NCI-H1105 treated with DMSO at 0.1 percent for 48 hours (cell line): ENCODE measurements at regions not wholly inside any gene's neighbourhood (a gene's known extent, or its start where the extent isn't known, plus 50 kb on each side); places are given as distances from the start of the nearest gene placed in this dataset.
"Not testable (repeated sequence)": the region's sequence is repeated elsewhere in the genome, so short reads cannot be mapped to it uniquely, and the experiment has no call there.

Experiments
- DNase-seq: peaks from one replicate; lab custom pipeline; 2025; lab: John Stamatoyannopoulos, UW

DNA sequence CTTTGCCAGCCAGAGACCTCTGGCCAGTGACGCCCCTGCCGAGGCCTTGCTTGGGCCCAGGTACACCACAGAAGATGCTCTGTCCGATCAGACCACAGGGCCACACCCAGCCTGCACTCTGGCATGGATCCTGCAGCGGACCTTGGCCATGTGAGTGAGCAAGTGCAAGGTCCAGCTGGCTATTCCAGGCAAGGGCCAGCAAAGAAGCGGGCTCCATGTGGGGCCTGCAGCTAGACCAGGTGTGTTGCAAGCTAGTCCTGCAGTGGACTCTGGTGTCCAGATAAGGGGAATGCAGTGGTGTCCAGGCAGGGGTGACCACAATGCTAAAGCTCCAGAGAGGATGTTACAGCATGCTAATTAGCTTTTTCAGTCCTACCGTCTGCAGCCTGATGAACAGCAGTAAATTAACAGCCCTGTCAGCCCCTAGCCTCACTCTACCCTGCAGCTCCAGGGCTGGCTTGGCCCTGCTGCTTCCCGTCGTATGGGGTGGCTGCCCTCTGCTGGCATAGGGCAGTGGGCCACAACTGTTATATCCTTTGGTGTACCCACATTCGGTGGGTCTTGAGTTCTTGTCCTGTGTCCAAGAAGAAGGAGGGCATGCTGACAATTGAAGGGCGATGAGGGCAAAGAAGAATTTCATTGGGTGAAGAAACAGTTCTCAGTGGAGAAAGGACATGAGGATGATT, 284.5 kb upstream of the POU5F2 start:
- no peak for DNase-seq

DNA sequence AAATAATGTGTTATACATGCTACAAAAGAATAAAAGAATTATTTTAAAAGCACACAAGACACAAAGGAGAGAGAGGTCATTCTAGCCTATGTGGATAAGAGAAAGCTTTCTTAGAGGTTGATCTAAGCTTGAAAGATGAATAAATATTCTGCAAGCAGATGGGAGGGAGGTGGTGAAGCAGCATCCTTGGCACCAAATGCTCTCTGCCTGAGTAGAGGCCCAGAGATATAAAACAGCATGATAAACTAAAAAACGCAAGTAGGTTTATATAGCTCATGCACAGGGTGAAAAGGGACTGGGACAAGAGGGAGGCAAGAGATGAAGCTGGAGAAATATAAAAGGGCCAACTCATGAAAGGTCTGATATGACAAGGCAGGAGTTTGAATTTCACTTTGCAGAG, 283.2 kb upstream of the POU5F2 start:
- no peak for DNase-seq

DNA sequence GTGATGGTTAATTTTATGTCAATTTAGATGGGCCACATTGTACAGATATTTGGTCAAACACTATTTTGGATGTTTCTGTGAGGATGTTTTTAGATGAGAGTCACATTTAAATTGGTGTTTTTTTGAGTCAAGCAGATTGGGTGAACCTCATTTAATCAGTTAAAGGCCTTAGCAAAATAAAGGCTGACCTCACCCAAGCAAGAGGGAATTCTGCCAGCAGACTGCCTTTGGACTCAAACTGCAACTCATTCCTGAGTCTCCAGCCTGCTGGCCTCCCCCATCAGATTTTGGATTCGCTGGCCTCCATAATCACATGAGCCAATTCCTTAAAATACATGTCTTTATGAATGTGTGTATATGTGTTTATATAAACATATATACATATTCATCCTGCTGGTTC, 282.7 kb upstream of the POU5F2 start:
- DNase-seq = no peak

DNA sequence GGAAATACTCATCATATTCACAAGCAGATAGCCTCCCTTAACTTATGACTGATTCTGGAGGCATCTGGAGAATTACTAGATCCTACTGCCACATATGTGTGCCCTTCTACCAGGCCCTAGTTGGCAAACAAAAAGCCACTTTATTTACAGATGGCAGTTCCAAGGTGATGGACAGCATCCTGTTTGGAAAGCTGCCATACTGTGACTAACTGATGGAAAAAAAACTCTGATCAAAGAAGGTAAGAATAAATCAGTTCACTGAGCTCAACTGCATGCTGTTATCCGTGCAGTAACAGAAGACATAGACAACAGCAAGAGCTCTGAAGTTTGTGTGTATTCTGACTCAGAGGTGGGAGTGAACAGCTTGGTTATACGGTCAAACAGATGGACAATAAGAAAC, 279.8 kb upstream of the POU5F2 start:
- peak; percentile 0 for DNase-seq

DNA sequence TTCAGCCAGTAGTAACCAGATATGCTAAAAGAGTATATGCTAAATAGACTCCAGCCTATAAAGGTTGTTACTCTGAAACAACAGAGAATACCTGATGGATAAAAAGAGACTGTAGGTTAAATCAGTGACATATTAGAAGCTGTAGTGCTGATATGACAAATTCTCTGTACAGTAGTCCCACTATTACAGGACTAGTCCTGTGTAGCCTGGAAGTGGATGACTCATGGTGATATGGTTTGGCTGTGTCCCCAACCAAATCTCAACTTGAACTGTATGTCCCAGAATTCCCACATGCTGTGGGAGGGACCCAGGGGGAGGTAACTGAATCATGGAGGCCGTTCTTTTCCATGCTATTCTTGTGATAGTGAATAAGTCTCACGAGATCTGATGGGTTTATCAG, 276.2 kb upstream of the POU5F2 start:
- no peak for DNase-seq

DNA sequence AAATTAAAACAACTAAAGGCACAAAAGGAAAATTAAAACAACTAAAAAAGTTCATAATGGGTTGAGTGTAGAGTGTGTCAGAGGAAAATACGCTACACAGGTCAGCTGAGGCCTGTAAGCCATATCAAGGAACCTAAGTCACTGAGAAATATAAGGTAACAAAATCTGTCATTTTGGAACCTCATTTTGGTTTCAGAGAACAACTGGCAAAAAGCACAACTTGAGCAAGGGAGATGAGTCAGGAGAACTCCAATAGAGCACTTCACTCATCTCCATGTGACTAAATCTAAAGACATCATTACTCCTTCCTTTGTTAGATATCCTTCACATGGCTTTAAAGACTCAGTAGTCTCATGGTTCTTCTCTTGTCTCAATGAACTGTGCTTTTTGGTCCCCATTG, 269.4 kb upstream of the POU5F2 start:
- no peak for DNase-seq

DNA sequence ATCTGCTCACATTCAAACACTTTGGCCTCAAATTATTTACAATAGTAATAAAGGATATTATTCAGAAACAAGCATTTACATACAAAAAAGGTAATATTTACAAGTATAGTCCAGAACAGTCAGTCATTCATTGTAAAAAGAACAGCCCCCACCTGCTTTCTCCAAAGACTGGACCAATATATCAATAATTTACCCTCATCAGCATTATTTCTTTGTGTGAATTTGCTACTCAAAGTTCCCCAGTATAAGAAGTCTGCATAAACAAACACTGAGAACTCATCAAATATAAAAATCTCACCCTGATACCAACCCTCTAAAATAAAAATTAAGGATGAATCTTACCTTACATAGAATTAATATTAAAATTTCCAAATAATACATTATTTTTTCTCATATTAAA, 267.8 kb upstream of the POU5F2 start:
- no peak for DNase-seq

DNA sequence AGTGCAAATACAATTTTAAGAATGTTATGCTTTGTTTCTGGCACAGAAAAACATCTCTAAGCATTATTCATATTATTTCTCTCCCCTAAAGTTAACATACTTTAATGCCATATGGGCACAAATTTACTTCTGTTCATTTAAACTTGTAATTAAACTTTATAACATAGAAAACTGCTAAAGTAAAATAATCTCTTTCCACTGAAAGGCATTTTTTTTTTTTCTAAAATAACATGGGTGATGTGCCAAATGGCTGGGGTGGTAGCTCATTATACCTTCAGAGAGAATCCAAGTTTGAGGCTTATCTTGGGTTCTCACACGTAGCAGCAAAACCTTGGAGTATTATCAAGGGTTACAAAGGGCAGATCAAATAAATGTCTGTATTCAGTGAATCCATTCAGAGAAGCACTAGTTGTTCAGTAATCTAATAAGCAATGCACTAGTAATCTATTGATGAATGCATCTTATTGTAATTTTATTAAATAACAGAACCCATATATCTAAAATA, 257.6 kb upstream of the POU5F2 start:
- DNase-seq = no peak

DNA sequence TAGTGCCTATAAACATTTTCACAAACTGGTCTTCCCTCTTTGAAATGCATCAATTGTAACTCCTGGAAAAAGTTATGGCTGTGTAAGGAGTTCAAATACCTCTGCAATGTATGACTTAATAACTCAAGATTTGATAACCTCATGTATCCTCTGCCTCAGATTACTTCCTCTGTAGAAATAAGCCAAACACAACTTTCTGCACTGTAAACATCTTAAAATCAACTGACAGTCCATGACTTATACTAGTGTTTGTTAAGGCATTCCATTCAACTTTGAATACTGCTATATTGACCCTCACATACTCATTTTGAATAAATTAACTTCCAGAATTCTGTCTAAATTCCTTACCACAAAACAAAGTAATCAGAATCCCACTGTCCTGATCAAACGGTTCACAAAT, 256.2 kb upstream of the POU5F2 start:
- DNase-seq = no peak

DNA sequence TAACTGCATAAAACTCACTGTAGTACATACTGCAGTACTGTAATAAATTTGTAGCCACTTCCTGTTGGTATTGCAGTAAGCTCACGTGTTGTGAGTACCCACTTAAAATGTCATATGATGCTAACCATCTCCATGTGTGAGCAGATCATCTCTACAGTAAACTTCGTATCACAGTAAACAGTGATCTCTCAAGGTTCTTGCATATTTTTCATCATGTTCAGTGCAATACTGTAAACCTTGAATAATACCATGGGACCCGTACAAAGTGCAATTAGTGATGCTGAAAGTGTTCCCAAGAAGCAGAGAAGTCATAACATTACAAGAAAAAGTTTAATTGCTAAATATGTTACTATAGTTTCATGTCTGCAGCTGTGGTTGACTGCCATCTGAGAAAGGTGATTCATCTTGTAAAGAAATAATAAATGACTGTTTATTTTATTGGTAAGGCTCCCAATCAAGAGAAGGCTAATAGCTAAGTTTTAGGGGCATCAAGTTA, 253.8 kb upstream of the POU5F2 start:
- DNase-seq = no peak

DNA sequence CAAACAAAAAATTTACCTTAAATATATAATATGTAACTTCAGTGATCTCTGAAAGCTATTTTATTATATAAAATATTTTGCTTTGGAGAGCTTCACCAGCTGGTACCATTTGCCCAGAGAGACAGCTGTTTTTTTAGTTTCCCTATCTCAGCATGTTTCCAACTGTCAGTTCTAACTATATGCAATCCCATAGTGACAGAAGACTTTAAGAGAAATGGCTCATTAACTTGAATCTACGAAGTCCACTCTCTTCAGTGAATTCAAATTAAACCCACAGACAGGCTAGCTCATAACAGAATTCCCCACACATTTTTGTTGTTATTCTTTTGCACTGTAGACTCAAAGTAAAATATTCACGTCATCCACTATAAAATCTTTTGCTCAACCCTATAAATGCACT, 251.8 kb upstream of the POU5F2 start:
- no peak for DNase-seq

DNA sequence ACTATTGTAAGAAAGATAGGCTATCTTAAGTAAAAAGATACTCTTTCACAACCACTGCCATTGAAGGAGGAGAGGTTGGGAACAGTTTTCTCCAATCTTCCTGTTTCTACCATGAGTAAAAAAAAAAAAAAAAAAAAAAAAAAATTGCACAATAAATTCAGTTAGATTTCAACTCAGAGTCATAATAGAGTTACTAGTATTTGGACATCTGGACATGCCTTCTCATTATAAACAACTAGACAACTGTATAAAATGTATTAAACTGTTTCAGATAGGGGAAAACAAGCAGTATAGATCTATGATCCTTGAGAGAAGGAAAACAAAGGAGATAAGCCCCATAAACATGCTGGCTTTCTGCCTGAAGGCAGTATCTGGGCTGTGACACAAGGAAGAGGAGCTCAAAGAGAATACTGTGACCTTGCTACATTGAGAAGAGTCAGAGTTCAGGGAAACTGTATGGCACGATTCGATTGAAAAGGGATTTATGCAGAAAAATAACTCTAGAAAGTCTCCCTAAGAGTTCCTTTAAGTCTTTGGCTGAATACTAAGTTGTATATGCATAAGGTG, 249.2 kb upstream of the POU5F2 start:
- DNase-seq = no peak

DNA sequence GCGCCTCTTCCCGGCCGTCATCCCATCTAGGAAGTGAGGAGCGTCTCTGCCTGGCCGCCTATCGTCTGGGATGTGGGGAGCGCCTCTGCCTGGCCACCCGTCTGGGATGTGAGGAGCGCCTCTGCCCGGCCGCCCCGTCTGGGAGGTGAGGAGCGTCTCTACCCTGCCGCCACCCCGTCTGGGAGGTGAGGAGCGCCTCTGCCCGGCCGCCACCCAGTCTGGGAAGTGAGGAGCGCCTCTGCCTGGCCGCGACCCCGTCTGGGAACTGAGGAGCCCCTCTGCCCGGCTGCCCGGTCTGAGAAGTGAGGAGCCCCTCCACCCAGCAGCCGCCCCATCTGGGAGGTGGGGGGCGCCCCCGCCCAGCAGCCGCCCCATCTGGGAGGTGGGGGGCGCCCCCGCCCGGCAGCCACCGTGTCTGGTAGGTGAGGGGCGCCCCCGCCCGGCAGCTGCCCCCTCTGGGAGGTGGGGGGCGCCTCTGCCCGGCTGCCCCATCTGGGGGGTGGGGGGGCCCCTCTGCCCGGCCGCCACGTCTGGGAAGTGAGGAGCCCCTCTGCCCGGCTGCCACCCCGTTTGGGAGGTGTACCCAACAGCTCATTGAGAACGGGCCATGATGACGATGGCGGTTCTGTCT, 244.7 kb upstream of the POU5F2 start:
- not testable (repeated sequence) for DNase-seq

DNA sequence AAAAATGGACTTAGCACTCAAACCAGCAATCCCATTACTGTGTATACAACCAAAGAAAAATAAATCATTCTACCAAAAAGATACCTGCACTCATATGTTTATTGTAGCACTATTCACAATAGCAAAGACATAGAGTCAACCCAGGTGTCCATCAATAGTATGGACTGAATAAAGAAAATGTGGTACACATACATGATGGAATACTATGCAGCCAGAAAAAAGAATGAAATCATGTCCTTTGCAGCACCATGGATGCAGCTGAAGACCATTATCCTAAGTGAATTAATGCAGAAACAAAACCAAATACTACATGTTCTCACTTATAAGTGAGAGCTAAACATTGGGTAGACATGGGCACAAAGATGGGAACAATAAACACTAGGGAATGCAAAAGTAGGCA, 236.8 kb upstream of the POU5F2 start:
- no peak for DNase-seq

DNA sequence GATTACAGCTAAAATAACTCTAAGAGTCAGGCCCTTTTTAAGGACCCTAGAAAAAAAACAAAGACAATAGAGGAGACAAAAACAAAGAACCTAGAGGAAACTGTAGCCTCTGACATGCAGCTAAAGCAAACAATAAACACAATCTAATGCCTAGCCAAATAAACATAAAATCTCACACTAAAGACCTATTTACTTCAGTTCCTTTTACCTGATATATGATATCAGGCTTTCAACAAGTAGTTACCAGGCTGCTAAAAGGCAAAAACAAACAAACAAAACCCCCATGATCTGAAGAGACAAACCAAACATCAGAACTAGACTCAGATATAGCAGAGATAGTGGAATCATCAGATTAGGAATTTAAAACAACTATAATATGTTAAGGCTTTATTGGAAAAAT, 226.5 kb upstream of the POU5F2 start:
- DNase-seq = peak; percentile 41

DNA sequence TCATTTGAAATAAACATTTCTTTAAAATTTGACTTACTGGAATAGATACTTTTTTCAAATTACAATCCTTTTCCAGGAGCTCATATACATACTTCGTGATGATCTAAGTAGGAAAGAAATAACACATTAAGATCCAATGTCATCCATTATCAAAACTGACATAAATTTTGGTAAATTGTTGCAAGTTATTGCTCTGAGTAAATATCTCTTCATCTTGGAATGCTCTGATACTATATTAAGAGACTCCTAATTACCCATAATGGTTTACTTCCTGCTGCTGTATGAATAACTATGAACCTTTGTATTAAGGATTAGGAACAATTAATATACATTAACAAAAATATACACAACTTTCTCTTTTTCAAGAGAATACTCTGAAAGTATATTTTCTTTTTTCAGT, 223.0 kb upstream of the POU5F2 start:
- no peak for DNase-seq

DNA sequence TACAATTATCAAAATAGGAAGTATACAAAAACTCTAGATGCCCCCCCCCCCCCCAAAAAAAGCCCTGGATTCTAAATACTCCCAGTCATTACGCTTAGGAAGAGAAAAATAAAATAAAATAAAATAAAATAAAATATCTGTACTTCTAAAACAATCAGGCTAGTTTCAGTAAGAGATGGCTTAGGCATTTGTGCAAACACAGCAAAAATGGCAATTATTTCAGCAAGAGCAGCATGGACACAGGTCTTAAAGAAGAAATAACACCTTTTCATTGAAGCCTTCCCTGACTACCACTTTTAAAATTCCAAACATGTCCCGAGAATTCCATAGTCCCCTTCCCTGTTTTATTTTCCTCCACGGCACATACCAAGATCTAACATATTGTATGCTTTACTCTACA, 218.6 kb upstream of the POU5F2 start:
- DNase-seq = no peak

DNA sequence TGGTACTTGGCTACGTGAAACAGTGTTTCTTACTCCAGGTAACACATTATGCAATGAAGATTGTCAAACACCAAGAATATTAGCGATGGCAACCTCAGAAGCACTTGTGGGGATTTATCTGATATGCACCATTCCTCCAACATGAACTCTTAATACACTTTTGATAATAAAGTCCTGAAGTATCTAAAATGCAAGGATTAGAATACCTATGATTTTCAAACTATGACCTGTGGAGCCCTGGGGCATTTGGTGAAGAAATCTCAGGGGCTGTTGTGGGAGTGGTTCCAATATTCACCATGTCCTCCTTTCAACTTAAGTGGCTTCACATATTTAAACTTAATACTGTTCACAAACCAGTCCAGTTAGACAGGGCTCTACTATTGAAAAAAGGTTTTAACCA, 214.6 kb upstream of the POU5F2 start:
- DNase-seq = no peak

DNA sequence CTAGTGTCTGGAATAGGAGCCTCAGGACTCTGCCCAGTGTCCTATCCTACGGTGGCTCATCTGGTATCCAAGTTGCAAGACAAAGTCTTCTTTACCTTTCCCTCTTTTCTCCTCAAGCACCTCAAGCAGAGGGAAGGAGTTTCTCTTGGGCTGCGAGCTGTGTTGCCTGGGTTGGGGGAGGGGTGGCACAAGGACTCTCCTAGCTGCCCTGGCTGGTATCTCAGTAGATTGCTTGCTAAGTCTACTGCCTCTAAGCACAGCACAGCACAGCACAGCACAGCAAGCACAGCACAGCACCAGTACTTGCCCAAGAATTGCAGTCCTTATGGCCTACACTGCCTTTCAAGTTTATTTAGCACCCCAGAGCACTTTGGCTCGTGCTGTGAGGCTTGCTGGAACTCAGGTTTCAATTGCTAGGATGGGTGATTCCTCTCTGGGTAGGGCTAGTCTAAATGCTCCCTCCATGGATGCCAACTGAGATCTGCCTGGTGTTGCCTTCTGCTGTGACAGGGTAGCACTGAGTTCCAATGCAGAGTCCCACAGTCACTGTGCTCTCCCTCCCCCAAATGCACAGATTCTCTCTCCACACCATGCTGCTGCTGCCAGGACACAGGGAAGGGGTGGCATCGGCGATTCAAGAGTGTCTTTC, 213.1 kb upstream of the POU5F2 start:
- DNase-seq = no peak

DNA sequence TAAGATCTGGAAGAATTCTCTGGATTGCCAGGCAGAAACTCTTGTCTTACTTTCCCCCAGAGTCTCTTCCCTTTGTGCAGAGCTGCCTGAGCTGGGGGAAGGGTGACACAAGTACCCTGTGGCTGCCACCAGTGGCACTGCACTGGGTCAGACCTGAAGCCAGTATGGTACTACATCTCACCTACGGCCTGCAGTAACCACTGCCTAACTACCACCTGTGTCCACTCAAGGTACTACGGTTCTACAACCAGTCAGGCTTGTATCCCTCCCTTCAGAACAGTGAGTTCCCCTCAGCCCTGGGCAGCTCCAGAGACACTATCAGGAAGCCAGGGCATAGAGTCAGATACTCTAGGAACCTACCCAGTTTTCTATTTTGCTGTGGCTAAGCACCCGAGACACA, 212.0 kb upstream of the POU5F2 start:
- DNase-seq = no peak

DNA sequence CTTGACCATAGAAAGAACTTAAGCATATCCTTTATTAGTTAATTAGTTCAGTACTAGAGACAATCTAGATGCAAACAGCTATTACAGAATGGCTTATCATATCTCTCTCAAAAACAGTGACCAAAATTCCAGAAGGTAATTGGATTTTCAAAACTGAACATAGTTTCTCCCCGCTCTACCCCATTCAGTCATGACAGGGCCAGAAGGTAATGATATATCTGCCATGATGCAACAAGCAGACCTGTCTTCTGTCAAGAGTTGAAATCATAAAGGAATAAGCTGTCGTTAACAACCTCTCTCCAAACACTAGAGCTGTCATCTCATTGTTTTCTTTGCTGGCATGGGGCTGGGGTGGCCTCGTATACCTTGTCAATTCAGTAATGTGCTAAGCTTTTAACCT, 200.5 kb upstream of the POU5F2 start:
- no peak for DNase-seq

DNA sequence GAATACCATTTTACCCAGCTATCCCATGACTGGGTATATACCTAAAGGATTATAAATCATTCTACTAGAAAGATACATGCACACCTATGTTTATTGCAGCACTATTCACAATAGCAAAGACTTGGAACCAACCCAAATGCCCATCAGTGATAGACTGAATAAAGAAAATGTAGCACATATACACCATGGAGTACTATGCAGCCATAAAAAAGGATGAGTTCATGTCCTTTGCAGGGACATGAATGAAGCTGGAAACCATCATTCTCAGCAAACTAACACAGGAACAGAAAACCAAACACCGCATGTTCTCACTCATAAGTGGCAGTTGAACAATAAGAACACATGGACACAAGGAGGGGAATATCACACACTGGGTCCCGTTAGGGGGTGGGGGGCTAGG, 191.9 kb upstream of the POU5F2 start:
- not testable (repeated sequence) for DNase-seq

DNA sequence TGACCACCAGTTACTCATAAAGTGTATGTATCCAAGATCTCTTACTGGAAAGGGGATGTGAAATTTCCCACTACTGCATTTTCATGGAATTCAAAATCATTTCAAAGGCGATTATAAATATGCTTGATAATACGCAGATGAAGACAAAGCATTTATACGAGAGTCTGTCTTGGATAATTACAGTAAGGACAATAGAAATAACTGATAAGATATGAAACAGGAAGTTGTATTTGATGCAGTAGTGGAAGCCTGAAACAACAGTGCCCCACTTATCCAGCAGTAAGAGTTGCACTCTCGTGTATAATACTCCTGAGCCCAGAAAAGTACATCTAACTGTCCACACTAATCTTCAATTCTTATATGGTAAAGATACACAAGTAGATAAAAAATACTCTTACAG, 188.7 kb upstream of the POU5F2 start:
- DNase-seq = no peak
